HT-29 (cell line): ENCODE measurements at regions not wholly inside any gene's neighbourhood (a gene's known extent, or its start where the extent isn't known, plus 50 kb on each side); places are given as distances from the start of the nearest gene placed in this dataset.
"Not testable (repeated sequence)": the region's sequence is repeated elsewhere in the genome, so short reads cannot be mapped to it uniquely, and the experiment has no call there.

Source experiments
- DNase-seq: peaks from one replicate; pipeline ENCODE4 v3.0.0-alpha.2; 2015; ENCODE audit warnings: low spot score

DNA sequence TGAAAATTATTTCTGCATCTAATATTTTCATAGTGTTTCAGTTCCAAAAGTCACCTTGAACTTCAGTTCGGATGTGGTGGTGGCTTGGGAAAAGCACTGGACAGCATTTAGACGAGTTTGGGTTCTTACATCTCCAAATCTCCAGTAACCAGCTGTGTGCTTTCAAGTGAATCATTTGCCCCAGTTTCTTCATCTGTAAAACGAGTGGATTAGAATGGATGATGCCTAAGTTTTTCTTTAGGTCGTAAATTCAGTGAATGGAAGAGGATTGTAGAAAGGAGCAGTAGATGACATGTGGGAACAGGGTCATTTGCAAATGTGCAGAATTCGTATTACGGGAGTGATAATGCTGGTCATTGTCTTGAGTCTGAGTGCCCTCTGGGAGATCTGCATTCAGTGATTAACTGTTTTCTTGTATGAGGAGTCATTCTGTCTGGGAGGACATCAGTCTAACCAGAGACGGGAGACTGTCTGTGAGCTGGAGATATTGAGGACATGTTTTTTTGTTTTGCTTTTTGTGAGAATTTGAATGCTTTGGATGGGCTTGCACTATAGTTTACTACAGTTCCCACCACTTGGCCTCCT is 641.6 kb upstream of the TBL1XR1 start:
- DNase-seq: no peak

DNA sequence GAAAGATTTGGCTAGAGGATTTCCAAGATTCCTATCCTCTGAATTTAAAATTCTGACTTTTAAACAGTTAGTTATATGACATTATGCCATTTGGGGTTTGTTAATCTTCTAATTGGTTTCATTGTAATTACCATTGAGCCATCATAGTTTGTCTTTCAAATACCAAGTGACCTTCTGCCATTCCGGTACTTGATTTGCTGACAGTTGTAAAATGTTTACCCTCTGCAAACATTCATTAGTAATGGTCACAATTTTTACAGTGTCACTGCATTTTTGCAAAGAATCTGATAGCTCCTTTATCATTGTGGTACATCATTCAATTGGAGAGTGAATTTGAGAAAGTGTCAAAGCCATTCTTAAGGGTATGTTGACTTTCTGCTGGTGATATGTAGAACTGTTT is 645.0 kb upstream of the TBL1XR1 start:
- no peak for DNase-seq

DNA sequence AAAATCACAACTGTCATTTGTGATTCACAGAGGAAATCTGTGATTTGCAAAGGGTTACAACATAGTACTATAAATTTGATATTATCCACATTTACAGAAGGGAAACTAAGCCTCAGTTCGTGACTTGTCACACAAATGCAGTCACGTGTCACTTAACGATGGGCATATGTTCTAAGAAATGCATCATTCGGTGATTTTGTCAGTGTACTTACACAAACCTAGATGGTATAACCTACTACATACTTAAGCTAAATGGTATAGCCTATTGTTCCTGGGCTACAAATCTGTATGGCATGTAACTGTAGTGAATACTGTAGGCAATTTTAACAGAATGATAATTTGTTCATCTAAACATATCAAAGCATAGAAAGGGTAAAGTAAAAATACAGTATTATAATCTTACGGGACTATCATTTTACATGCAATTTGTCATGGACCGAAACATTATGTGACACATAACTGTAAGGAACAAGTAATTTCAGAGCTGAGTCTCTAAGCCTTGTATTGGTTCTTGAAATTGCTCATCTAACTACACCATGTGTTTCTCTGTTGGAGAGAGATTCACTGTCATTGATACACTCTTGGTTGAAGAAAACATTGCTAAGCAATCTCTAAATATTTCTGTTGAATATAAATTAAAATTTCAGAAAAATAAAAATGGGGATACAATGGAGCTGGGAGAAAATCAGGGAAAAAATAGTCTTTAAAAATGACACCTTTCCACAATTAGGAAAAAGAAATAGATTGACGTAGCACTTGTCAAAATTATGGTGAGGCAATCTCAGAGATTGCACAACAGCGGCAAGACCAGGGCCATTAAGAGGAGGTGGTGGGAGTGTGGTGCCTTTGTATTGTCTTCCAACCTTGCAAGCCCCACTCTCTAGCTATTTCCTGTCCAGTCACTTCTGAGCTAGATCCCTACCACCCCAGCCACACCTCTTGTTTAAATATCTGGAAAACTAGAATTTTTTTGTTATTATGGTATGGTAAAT is 645.8 kb upstream of the TBL1XR1 start:
- DNase-seq: no peak

DNA sequence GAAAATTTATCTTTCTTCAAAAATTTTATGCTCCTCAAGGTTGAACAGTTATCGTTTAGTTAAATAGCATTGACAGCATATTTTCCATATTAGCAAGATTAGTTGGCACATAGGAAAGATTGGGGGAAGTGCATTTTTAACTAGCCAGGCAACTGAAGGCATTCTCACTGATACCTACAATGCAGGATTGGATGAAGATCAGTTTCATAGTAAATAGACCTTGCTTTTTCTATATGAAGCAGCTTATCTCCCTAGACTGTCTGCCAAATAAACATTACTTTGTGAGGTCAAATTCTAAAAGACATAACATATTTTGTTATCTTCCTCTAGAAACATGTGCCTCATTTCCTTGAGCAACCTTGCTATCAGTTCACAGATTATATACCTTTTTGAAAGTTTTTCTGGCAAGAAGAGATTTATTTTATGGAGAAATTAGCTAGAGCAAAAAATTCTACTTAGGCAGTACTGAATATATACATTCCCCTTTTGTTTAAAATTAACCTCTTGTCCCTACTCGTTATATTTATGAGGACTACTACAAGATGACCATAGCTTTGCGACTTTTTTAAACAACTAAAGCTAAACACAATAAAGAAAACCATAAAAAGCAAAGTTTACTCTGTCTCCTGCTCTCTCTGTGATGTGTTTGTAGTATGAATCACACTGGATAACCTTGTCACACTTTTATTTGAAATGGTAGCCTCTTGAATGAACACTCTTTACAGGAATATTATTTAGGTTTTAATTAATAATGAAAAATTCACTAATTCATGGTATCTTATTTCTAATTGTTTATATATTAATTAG is 654.9 kb upstream of the TBL1XR1 start:
- DNase-seq: peak; percentile 39

DNA sequence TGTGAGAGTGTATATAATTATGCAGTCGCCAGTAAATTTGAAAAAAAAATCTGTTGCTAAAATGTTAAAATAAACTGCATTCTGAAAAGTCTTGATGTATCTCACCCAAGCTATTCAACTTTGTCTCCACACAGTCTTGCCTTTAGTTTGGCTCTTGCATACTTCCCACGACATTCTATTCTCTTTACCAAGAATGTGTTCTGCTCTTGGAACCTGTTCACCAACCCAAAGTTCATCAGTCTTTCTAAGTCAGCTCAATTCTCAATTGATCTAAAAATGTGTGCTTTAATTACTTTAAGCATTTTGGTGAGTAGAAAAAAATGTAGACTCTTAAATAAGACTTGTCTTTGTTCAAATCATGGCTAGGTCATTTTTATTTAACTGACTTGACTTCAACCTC is 657.7 kb upstream of the TBL1XR1 start:
- no peak for DNase-seq

DNA sequence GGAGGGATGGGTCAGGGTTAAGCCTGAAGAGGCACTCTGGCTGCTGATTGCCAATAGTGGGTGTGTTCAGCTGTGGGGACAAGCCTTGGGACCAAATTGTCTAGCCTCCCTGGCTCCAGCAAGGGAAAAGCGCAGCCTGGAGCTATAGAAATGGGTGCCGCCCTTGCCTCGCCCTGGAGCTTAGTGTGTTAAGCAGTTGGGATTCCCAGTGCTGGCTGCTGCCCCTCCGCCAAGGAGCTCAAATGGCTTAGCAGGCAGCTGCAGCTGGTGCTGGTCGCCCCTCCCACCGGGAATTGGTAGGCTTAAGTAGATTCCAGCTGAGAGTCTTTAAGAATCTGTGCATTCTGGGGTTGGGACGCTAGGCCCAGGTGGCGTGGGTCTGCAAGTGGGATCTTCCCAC is 662.9 kb upstream of the TBL1XR1 start:
- no peak for DNase-seq

DNA sequence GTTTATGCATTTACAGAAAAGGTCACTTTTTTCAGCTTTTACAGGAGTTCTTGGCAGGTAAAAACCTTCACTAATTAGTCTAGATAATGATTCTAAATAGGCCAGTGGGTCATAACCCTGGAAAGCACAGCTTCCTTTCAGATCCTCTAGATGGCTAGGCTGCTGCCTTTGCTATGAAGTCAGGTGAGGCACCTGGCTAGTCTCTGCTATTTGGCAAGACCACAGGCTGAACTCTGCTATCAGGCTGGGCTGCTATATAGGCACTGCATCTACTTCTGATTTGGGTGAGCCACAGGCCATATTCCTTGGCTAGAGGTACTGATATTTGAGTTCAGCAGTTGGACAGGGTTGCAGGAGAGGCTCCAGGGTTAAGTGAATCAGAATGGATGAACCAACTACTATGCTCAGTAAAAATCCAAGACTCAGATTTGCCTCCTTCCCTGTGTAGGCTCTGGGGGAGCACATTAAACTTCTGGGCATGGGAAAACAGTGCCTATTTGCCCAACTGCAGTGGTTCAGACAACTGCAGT is 665.7 kb upstream of the TBL1XR1 start:
- no peak for DNase-seq

DNA sequence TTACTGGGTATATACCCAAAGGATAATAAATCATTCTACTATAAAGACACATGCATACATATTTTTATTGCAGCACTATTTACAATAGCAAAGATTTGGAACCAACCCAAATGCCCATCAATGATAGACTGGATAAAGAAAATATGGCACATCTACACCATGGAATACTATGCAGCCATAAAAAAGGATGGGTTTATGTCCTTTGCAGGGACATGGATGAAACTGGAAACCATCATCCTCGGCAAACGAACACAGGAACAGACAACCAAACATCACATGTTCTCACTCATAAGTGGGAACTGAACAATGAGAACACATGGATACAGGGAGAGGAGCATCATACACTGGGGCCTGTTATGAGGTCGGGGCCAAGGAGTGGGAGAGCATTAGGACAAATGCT is 665.0 kb upstream of the KCNMB2 start:
- DNase-seq: not testable (repeated sequence)

DNA sequence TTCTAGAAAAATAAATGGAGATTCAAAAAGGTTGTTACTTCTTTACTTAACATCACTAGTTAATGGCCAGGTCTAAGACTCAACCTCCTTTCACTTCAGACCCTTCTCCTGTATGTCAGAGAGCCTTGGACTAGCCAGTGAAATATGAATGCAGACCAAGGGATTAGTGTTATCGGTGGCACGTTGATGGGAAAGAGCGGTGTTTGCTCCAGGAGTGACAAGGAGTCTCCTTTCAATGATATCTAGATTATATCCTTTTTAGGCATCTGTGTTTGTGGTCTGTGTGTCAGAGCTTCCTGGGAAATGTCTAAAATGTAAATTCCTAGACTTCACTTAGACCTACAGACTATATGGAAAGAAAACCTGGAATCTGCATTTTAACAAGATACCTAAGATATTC is 658.0 kb upstream of the KCNMB2 start:
- no peak for DNase-seq

DNA sequence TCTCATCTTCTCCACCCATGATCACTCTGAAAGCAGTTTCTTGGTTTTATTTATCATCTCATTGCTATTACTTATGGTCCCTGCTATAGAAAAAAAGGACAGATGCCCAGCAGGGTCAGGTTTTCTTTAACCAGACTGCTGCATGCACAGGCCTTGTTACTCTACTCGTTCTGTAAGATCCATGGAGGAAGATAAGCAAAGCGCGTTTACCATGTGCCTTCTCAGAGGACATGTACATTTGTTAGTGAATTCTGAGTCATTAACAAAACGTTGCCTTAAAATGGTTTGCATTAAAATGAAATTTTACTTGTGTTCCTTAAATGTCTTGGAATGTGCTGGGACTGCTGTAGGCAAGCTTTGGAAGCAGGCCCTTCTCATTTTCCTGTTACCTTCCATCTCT is 657.3 kb upstream of the KCNMB2 start:
- no peak for DNase-seq

DNA sequence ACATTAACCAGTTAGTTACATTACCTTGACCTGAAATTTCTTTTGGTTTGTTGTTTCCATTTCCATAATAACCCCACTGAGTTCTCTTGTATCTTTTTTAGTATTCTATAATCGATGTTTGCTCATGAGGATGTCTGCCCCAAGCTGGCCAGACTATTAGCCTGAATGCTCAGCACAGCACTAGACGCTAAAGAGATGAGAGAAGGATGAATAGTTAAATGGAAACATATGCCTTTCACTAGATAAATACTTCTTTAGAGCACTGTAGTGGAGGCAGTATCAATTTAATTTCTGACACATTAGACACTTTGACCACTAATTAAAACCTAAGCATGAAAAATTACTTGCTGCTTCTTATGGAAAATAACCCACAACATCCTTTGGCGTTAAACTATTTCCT is 654.9 kb upstream of the KCNMB2 start:
- DNase-seq: no peak

DNA sequence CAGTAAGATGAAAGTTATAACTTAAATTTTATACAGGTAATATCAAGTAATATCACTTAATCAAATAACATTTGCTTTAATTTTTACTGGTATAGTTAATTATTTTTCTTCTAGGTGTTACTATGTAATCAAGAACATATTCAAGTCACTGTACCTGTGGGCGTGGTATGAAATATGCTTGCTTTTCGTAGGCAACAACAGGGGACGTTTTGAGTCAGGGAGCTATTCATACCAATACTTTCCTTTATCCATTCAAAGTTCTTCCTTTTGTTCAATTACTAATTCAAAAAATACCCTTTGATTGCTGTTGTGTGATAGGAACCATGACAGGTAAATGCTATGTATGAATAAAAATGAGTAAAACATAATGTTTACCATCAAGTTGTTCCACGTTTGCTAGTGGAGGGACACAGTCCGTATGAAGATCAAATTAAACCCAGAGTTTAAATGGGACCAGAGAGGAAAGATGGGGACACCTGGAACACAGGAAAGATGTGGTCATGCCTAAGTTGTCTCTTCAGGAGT is 654.0 kb upstream of the KCNMB2 start:
- DNase-seq: no peak

DNA sequence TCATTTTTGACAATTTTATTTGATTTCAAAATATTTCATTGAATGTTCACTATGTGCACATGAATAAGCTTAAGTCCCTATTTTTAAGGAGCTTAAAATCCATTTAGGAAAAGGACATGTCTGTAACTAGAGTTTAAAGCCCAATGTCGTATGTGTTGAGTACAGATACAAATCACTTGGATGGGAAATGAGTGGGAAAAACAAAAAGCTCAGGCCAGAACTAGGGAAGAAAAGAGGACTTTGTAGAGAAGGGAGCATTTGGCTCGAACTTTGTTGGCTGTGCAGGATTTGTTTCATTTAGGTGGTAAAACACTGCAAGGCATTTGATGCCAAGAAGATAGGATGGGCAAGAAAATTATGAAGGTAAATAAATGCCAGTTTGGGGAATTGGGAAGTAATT is 653.1 kb upstream of the KCNMB2 start:
- no peak for DNase-seq

DNA sequence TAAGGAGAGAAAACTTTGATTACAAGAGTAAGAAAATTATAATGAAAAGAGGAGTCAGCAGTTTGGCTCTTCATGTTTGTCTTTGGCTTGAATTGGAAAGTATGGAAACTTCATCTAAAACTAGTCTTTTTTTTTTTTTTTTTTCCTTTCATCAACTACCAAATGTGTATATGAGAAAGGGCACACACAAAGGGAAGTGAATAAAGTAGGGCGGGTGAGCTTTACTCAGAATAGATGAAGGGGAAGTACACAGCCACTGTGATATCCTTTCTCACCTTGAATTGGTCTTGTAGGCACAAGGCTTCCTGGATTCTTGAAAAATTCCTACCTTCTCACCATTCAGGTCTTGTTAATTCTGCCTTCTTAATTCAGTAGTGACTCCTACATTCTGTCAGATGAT is 652.3 kb upstream of the KCNMB2 start:
- no peak for DNase-seq

DNA sequence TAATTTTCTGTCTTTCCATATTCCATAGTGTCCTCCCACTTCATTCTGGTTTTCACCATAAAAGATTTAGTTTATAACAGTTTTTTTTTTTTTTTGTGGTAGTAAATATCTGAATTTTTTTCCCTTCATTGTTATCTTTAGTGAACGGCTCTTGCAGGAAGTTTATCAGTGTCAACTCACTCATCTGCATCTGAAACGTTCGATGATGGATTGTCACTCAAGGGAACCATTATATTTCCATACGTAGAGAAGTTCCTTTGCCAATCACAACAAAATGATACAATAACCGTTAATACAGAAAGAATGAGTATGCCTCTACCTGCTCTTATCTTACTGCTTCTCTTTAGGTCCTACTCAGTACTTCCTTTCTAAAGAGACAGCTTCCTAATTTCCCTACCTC is 651.2 kb upstream of the KCNMB2 start:
- DNase-seq: no peak

DNA sequence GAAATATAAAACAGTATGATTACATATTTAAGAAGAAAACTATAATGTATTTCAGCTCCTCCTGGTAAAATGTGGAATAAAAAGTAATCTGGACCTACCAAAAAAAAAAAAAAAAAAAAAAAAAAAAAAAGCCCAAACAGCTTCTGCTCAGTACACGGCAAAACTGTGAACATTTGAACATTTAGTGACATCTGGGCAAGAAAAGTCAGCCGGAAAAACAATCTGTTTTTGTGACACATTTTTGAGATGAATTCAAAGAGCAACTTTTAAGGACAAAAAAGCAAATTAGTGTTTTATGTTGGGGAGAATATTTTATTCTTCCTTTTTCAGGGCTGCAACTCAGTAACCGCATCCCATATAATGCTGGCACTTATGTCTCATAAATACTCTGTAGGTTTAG is 649.7 kb upstream of the KCNMB2 start:
- DNase-seq: no peak

DNA sequence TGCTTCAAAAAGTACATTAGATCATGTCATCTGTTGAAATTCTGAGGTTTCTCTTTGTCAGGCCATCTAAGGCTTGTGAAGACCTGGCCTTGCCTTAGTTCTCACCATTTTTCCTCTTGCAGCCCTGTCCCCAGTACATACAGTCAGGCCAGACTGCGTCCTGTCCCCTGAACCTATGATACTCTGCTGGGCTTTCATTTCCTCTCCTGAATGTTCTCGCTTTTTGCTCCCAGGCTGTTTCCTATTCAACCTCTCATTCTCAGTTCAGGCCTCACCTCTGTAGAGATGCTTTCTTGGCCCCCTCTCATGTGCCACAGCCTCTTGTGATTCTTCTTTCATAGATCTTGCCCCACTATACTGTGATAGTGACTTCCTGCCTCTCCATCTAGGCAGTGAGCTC is 648.8 kb upstream of the KCNMB2 start:
- DNase-seq: no peak

DNA sequence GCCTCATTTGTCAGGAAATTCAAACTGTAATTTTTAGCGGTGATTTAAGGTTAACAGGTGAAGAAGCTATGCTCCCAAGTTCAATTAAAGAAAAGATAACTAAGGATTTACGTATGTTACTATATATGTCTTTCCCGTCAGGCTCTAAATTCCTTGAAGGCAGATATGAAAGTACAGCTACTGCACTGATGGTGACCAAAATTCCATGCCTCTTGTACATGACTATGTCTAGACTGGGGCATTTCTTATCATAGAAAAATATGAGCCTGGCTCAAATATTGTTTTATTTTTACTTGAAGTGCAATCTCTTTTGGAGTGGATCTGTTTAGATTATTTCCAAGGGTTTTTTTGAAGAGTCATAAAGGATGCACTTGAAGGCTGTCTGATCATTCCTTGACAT is 647.1 kb upstream of the KCNMB2 start:
- no peak for DNase-seq

DNA sequence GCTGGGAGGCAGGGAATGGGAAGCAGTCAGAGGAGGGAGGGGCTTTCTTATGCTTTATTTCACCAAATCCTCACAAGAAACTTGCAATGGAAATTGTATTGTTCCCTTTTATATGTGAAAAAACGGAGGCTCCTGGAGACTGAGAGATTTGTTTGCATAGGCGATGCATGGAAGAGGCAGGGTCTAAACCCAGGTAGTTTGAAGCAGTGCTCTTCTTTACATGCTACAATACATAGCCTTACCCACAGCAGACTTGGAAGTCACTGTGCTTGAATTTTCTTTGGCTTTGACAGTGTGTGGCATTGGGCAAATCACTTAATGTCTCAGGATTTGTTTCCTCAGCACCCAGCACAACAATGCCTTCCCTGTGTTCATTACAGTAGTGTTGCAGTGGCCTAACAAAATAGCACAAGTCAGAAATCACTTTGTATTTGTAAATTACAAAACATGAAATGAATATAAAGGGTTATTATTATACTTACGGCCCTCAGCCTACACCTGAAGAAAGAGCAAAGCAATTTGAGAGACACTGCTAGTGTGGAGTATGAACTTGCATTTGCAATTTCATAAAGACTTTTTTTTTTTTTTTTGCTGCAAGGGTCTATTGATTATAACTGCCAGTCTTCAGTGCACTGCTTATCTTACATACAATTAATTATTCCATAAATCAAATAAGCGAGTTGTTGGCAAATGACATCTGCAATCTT is 646.4 kb upstream of the KCNMB2 start:
- DNase-seq: no peak

DNA sequence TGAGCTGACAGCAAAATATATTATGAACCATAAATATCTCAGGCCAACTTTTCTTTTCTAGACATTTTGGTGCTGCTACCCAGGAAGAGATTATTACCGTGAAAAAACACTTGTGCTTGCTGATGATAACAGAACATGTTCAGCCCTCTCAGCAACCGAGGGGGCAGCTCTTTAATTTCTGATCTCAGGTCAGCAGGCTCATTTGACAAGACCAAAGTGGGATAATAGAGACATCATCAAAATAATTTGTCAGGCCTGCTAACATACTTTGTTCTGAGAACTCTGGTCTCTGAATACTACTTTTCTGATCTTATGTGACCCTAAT is 645.9 kb upstream of the KCNMB2 start:
- no peak for DNase-seq

DNA sequence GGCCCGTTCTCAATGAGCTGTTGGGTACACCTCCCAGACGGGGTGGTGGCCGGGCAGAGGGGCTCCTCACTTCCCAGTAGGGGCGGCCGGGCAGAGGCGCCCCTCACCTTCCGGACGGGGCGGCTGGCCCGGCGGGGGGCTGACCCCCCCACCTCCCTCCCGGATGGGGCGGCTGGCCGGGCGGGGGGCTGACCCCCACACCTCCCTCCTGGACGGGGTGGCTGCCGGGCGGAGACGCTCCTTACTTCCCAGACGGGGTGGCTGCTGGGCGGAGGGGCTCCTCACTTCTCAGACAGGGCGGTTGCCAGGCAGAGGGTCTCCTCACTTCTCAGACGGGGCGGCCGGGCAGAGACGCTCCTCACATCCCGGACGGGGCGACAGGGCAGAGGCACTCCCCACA is 644.7 kb upstream of the KCNMB2 start:
- not testable (repeated sequence) for DNase-seq
